ENCODE measurements at regions not wholly inside any gene's neighbourhood (a gene's known extent, or its start where the extent isn't known, plus 50 kb on each side); places are given as distances from the start of the nearest gene placed in this dataset.

- DNase-seq: peak in 34 of 51 donors; percentile 0 to 55 (median 10)
These were observed 413.3 kb downstream of the MID1IP1 start for GRCh38 chrX:39214387-39215126.

DNA sequence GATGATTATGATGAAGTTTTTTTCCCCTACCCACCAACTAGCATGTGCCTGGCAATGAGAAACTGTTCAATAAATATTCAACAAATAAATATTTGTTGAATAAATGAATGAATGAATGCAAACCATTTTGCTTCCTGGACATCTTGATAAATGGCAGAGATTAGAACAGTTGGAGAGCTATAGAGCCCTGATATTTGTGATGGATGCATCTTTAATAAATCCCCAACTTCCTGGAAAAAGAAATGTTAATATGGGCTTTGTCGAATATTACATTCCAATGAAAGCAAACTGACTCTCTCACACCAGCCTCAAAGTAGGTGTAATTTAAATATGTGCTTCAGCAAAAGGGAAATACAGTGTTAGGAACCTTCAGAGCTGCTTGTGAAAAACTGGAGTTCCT, 419.7 kb downstream of the MID1IP1 start:
- no peak for DNase-seq

DNA sequence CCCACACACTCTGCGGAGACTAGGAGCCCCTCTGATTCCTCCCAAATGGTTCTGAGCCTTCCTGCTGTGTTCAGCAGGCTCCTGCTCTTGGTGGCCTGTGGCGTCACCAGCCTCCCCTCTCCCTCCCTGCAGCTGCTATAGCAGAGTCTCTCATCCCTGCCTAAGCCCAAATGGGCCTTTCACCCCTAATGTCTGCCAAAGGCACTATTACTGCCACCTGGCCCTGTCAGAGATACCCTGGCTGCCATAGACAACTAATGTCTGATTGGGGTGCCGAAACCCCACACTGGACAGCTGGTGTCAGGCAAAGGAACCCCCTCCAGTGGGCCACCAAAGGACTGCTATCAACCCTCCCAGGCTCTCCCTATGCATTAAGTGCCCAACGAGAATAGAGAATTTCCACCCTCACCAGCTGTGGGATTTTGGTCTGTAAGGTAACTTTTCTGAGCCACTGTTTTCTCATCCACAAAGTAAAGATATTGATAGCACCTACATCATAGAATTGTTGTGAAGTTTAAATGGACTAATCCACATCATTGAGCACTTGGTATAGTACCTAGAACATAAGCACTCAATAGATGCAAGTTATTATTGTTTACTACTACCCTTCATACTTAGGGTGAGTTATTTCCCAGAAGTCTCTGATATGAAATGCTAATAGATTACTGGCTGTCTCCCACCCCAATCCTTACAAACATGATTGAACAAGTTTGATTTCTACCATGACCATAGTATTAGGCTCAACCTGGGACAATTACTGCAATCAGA, 421.3 kb downstream of the MID1IP1 start:
- no peak for DNase-seq

DNA sequence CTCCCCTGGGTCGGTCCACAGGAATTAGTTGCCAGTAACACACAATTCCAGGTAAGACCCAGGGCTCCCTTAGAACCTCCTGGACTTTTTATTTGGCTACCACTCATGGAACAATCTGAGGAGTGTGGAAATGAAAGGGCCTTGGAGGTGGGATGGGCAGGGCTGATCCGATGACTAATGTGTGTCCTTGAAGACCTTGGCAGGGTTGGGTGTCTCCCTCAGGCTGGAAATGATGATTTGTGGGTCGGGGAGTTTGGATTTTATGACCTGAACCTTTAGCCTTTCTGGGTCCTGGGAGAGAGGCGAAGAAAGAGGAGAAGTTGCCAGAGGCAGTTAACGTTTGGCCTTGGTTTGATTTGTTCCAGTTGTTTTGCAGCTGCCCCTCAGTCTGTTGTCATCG, 425.0 kb downstream of the MID1IP1 start:
- no peak for DNase-seq

DNA sequence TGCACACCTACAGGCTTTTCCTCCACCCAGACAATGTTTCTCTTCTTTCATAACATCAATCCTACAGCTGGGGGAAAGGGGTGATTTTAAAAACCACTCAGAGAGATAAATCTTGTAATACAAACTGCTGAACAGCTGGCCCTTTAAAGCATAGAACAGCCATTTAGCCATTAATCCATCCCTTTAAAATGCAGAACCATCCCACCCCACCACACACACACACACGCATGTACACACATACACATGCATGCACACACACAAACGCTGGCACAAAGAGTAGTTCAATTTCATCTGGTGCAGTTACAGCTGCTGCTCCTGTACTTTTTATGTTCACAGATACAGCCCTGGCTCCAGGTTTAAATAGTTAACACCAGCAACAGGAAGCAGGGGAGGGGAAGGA, 426.1 kb downstream of the MID1IP1 start:
- DNase-seq: no peak

DNA sequence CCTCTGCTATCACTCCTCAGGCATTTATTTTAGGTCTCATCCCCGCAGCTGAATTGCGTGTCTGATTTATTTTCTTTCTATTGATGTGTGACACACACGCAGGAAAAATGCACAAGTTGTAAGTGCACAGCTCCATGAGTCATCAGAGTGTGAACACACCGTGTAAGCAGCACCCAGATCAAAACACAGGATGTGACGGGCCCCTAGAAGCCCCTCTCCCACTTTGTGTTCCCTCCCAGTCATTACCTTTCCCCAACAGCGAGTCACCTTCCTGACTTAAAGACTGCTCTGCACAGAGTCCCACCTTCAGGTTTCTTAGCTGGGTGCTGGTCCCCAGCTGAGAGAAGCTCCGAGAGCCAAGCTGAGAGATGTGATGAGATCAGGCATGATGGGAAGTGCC, 436.7 kb downstream of the MID1IP1 start:
- no peak for DNase-seq

- DNase-seq: peak in 1 of 51 donors; percentile 18
These were observed 440.9 kb downstream of the MID1IP1 start for GRCh38 chrX:39242187-39242586.

DNA sequence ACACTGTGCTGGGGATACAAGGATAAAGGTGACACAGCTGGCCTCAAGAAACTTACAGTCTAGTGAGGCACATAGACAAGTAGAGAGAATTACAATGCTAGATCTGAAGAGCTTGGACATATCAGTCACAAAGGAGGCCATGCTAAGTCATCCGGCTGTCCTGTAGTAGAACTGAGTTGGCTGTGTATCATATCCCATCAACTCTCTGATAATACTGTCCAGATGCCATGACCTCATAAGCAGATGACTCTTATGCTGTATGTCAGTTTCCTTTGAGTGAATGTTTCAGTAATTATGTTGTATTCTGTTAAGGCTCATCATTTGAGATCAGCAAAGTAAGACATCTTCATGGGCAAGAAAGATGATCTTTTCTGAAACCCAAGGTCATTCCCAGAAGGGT, 442.9 kb downstream of the MID1IP1 start:
- DNase-seq: no peak

- no peak for DNase-seq
These were observed 443.8 kb downstream of the MID1IP1 start for GRCh38 chrX:39245024-39245423.

DNA sequence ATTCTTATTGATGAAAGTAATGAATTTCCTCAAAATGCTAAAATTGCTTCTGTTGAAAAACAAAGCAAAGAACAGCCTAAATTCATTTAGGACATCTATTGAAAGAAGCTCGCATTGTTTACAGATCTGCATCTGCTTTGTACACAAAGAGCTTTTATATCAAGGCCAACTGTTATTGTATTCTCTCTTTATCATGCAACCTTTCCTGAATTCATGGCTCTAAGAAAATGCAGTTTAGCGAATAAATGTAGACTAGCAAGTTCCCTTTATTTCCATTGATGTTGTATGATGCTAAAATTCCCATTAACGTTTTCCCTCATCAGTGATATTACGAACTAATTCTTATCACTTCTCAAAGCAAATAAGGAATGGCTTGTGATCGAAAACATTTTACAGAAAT, 446.3 kb downstream of the MID1IP1 start:
- DNase-seq: peak in 1 of 51 donors; percentile 30

DNA sequence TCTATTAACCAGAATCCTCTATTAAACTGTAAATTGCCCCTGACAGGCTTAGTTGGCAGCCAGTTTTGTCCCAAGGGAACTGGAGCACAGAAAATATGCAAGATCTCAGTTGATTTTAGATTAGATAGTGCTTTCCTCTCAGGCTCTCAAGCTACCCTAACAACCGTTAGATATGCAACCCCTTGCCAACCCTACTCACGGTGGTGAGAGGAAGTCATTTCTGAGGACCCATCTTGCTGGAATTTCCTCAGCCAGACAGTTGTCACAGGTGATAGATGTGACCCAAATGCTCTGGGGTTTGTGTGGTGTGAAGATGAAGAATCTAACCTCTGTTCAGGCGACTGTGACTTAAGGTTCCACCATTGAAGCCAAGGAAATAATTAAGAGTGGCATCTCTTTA, 447.1 kb downstream of the MID1IP1 start:
- DNase-seq: no peak

DNA sequence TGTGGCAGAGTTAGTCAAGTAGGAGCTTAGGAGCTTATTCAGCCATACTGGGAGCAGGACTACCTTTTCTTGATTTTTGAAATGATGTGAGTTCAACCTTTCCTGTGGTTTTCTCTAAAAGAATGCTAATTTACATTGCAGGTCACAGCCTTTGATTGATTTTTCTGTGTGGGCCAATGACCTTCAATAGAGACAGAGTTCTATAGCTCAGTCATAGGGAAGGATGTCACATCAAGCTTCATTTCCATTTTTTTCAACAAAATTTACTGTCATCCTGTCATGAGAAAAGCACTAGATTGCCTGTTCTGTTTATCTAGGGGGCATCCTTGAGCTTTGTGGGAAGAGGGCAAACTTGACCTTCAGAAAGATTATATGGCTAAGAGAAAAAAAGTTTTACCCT, 448.7 kb downstream of the MID1IP1 start:
- DNase-seq: no peak

- no peak for DNase-seq
These were observed 450.7 kb downstream of the MID1IP1 start for GRCh38 chrX:39251995-39252394.

DNA sequence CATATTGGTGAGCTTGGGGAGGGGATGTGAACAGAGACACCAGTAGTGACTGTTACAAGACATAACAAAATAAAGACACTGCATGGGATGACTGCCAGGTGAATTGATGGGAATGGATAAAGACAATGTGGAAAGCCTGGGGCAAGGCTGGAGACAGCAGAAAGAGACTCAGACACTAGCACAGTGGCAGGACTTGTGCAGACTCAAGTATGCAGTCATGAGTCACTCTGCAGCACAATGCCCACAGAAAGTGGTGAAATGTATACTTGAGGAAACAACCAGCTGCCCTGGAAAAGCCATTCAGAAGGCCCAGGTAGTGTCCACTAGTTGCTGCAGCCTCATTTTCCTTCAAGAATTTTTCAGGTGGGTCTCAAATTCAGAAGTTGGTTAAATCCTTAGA, 452.3 kb downstream of the MID1IP1 start:
- no peak for DNase-seq

GRCh38 chrX:39258331-39258730, 457.1 kb downstream of the MID1IP1 start:
- no peak for DNase-seq

DNA sequence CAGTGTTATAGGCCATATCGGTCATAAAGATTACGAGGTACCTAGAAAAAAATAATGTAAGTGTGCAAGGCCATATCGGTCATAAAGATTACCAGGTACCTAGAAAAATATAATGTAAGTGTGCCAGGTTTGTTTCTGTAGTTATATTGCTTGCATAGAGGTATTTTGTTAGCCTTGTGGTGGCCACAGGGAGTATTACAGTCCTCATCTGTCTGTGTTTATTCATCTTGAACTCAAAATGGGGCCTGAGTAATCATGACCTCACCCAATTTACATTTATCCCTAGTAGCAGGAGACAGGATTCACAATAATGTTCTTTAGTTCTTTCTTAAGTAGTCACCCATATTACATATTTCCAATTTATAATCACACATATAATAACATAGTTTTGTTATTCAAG, 459.7 kb downstream of the MID1IP1 start:
- no peak for DNase-seq

- peak in 2 of 51 donors; percentile 3 to 13 for DNase-seq
These were observed 460.3 kb downstream of the MID1IP1 start for GRCh38 chrX:39261446-39262147.

- no peak for DNase-seq
These were observed 461.4 kb downstream of the MID1IP1 start for GRCh38 chrX:39262641-39263040.

DNA sequence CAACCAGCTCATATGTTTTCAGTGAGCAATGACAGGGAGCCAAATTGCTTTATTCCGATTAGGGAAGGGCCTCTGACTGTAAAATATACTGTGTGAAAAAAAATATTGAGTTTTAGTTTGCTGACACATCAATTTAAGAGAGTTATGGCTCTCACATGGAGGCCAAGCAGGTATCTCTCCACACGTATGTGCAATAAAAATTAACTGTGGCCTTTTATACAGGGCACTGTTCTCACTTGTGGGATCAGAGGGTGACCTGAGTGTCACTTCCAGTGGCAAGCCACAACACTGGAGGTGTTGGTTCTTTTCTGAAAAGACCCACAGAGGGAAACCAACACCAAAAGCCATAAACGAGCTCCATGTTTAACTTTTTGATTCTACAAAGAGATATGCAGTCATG, 462.8 kb downstream of the MID1IP1 start:
- no peak for DNase-seq

GRCh38 chrX:39267176-39267575, 465.9 kb downstream of the MID1IP1 start:
- DNase-seq: no peak

DNA sequence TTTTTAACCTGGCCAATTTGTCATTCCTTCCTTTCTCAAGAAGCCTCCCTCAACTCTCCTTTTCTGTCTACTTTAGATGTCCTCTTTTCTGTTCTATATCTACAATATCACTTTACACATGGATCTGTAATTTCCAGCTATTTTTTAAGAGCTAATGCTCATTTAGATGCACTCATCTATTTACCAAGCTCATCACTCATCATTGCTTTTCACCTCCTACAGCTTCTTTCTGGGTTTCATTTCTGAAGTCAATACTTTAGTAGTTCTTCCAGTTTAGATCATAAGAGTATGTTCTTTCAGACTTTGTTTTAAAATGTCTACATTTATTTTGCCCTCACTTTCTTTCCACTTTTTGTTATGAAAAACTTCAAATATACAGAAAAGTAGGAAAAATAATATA, 466.9 kb downstream of the MID1IP1 start:
- no peak for DNase-seq

DNA sequence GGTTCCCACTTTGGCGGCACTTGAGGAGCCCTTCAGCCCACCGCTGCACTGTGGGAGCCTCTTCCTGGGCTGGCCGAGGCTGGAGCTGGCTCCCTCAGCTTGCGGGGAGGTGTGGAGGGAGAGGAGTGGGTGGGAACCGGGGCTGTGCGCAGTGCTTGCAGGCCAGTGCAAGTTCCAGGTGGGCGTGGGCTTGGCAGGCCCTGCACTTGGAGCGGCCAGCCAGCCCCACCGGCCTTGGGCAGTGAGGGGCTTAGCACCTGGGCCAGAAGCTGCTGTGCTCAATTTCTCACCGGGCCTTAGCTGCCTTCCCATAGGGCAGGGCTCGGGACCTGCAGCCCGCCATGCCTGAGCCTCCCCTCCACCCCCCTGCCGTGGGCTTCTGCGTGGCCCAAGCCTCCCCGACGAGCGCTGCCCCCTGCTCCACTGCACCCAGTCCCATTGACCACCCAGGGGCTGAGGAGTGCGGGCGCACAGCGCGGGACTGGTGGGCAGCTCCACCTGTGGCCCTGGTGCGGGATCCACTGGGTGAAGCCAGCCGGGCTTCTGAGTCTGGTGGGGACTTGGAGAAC, 474.3 kb downstream of the MID1IP1 start:
- no peak for DNase-seq
